Uterus (tissue), 2 donors: ENCODE measurements at regions not wholly inside any gene's neighbourhood (a gene's known extent, or its start where the extent isn't known, plus 50 kb on each side); places are given as distances from the start of the nearest gene placed in this dataset.

Experiments
- CTCF ChIP-seq, 4 experiments: fragments of 200-600 bp in 2 of 4; fragments of 450-650 bp in 2 of 4; sonication (generic) in 2 of 4; IDR thresholded peaks; one replicate each; pipeline ENCODE4 v1.5.1; 2016 to 2019; ENCODE audit warnings: antibody characterized with exemption in 4 of 4, mild to moderate bottlenecking in 2 of 4, moderate library complexity in 1 of 4
- POLR2A ChIP-seq, 2 donors: fragments of 450-650 bp; IDR thresholded peaks; one replicate each; pipeline ENCODE4 v1.6.1; 2016; ENCODE audit warnings: antibody characterized with exemption in 2 of 2, mild to moderate bottlenecking in 1 of 2, moderate library complexity in 1 of 2

GRCh38 chr2:125842041-125842440 is 813.9 kb upstream of the GYPC start:
- TF ChIP-seq CTCF (IDR thresholded peaks at IDR 0.05) (no peak), POLR2A (IDR thresholded peaks at IDR 0.05) (no peak)
